Esophagus muscularis mucosa (tissue), 4 donors: ENCODE measurements at regions not wholly inside any gene's neighbourhood (a gene's known extent, or its start where the extent isn't known, plus 50 kb on each side); places are given as distances from the start of the nearest gene placed in this dataset.

Experiments used
- DNase-seq: peaks from one replicate; pipeline ENCODE4 v3.0.0-alpha.2; 2017; ENCODE audit errors: extremely low spot score
- H3K27ac ChIP-seq, 4 donors: fragments of 200-600 bp; sonication (generic); replicated peaks in 1 of 4; 1 replicate in 3 of 4; 2 replicates in 1 of 4; pipeline ENCODE4 v1.5.1; 2016 to 2019; ENCODE audit warnings: mild to moderate bottlenecking in 1 of 4
- H3K27me3 ChIP-seq, 4 donors: fragments of 200-600 bp; sonication (generic); one replicate each; pipeline versions ENCODE4 v1.5.1 to v1.6.0; 2016 to 2019
- H3K36me3 ChIP-seq, 4 donors: fragments of 200-600 bp; sonication (generic); one replicate each; pipeline ENCODE4 v1.5.1; 2016 to 2019
- H3K4me1 ChIP-seq, 4 donors: fragments of 200-600 bp; sonication (generic); one replicate each; pipeline ENCODE4 v1.5.1; 2016 to 2019
- H3K4me3 ChIP-seq, 4 donors: fragments of 200-600 bp; sonication (generic); 1 replicate in 2 of 4; 2 replicates in 2 of 4; pipeline ENCODE4 v1.5.1; 2016 to 2019; ENCODE audit warnings: mild to moderate bottlenecking in 4 of 4, moderate library complexity in 1 of 4
- H3K9me3 ChIP-seq, 4 donors: fragments of 200-600 bp; sonication (generic); 1 replicate in 3 of 4; 2 replicates in 1 of 4; pipeline ENCODE4 v1.5.1; 2016 to 2019
- CTCF ChIP-seq, 3 experiments: fragments of 200-600 bp in 2 of 3; fragments of 450-650 bp in 1 of 3; sonication (generic) in 2 of 3; IDR thresholded peaks; one replicate each; pipeline ENCODE4 v1.5.1; 2017 to 2019; ENCODE audit warnings: antibody characterized with exemption in 3 of 3, mild to moderate bottlenecking in 2 of 3, moderate library complexity in 1 of 3
- EP300 ChIP-seq: sonication (generic); formaldehyde crosslinking; IDR thresholded peaks from one replicate; pipeline ENCODE4 v1.6.1; 2017; ENCODE audit warnings: antibody characterized with exemption
- POLR2A ChIP-seq: fragments of 450-650 bp; IDR thresholded peaks from one replicate; pipeline ENCODE4 v1.6.1; 2017; ENCODE audit warnings: antibody characterized with exemption, moderate library complexity, mild to moderate bottlenecking, low read depth
- POLR2AphosphoS5 ChIP-seq, 2 donors: sonication (generic); formaldehyde crosslinking; IDR thresholded peaks; one replicate each; pipeline ENCODE4 v1.6.1; 2017; ENCODE audit warnings: antibody characterized with exemption in 2 of 2
- WGBS: methylation state at CpG from one replicate; pipeline ENCODE4 v1.1.5; 2018; 5-methylcytosine and 5-hydroxymethylcytosine counted together
- intact Hi-C: fragments of 100-400 bp; cut with DNase I; formaldehyde crosslinking; loops from one replicate; pipeline ENCODE4 v1.15.1; 2023

- Histone ChIP-seq H3K4me1 (no peaks in the 10 kb centered on the region), H3K9me3 (no peaks in the 10 kb centered on the region), H3K4me3 (no peak overlapping the region), H3K27ac (no peak overlapping the region), H3K36me3 (no peaks in the 10 kb centered on the region), H3K27me3 (no peaks in the 10 kb centered on the region)
- TF ChIP-seq POLR2A, result no peak
- no peak for TF ChIP-seq EP300
- no peak for TF ChIP-seq CTCF (IDR thresholded peaks at IDR 0.05)
- no peak for TF ChIP-seq POLR2AphosphoS5 (IDR thresholded peaks at IDR 0.05)
- intact Hi-C loops, result no loop called here
- 89% methylated on average over 18 of the region's 18 CpGs for WGBS
- no peak for DNase-seq
Observed at GRCh38 chr4:171629737-171630136, 183.5 kb upstream of the GALNTL6 start.

- Histone ChIP-seq H3K4me1 (no peaks in the 10 kb centered on the region), H3K27me3 (no peaks in the 10 kb centered on the region), H3K27ac (no peak overlapping the region), H3K9me3 (no peaks in the 10 kb centered on the region), H3K4me3 (no peak overlapping the region), H3K36me3 (no peaks in the 10 kb centered on the region)
- intact Hi-C loops, result no loop called here
- TF ChIP-seq POLR2A, result no peak
- TF ChIP-seq POLR2AphosphoS5 (IDR thresholded peaks at IDR 0.05), result no peak
- TF ChIP-seq EP300, result no peak
- TF ChIP-seq CTCF (IDR thresholded peaks at IDR 0.05), result no peak
- 82% methylated on average over 3 of the region's 3 CpGs for WGBS
- no peak for DNase-seq
Observed at GRCh38 chr4:171629182-171629581, 184.0 kb upstream of the GALNTL6 start.

GRCh38 chr4:171626554-171626953, 186.7 kb upstream of the GALNTL6 start:
- Histone ChIP-seq H3K27ac (no peak overlapping the region), H3K4me3 (no peak overlapping the region), H3K27me3 (no peaks in the 10 kb centered on the region), H3K36me3 (no peaks in the 10 kb centered on the region), H3K9me3 (no peaks in the 10 kb centered on the region), H3K4me1 (no peaks in the 10 kb centered on the region)
- TF ChIP-seq POLR2AphosphoS5 (IDR thresholded peaks at IDR 0.05) (no peak), CTCF (IDR thresholded peaks at IDR 0.05) (no peak), EP300 (no peak), POLR2A (no peak)
- intact Hi-C loops, result no loop called here
- no peak for DNase-seq
- WGBS, result 87% methylated on average over 4 of the region's 4 CpGs

GRCh38 chr4:171622729-171623128, 190.5 kb upstream of the GALNTL6 start:
- TF ChIP-seq CTCF (IDR thresholded peaks at IDR 0.05), result no peak
- TF ChIP-seq EP300, result no peak
- TF ChIP-seq POLR2A, result no peak
- no peak for TF ChIP-seq POLR2AphosphoS5 (IDR thresholded peaks at IDR 0.05)
- H3K36me3 ChIP-seq, result no peaks in the 10 kb centered on the region
- no peaks in the 10 kb centered on the region for H3K27me3 ChIP-seq
- DNase-seq, result no peak
- no peak overlapping the region for H3K27ac ChIP-seq
- 76% methylated on average over 3 of the region's 3 CpGs for WGBS
- H3K4me3 ChIP-seq, result no peak overlapping the region
- no peaks in the 10 kb centered on the region for H3K4me1 ChIP-seq
- intact Hi-C loops, result no loop called here
- no peaks in the 10 kb centered on the region for H3K9me3 ChIP-seq

GRCh38 chr4:171621646-171622045, 191.6 kb upstream of the GALNTL6 start:
- no peak overlapping the region for H3K4me3 ChIP-seq
- H3K27me3 ChIP-seq, result no peaks in the 10 kb centered on the region
- no peaks in the 10 kb centered on the region for H3K4me1 ChIP-seq
- DNase-seq, result no peak
- TF ChIP-seq CTCF (IDR thresholded peaks at IDR 0.05) (no peak), POLR2A (no peak), POLR2AphosphoS5 (IDR thresholded peaks at IDR 0.05) (no peak), EP300 (no peak)
- no peaks in the 10 kb centered on the region for H3K9me3 ChIP-seq
- H3K36me3 ChIP-seq, result no peaks in the 10 kb centered on the region
- intact Hi-C loops, result no loop called here
- no peak overlapping the region for H3K27ac ChIP-seq
